Stimulated activated CD4-positive, alpha-beta T cell treated with anti-CD3 and anti-CD28 coated beads, Interleukin-4, amount 100 ng/mL, for 1 hour (primary cell): ENCODE measurements at regions not wholly inside any gene's neighbourhood (a gene's known extent, or its start where the extent isn't known, plus 50 kb on each side); places are given as distances from the start of the nearest gene placed in this dataset.
"Not testable (repeated sequence)": the region's sequence is repeated elsewhere in the genome, so short reads cannot be mapped to it uniquely, and the experiment has no call there.

Experiments
- DNase-seq: peaks from one replicate; pipeline ENCODE4 v3.0.0-alpha.2; 2020

DNA sequence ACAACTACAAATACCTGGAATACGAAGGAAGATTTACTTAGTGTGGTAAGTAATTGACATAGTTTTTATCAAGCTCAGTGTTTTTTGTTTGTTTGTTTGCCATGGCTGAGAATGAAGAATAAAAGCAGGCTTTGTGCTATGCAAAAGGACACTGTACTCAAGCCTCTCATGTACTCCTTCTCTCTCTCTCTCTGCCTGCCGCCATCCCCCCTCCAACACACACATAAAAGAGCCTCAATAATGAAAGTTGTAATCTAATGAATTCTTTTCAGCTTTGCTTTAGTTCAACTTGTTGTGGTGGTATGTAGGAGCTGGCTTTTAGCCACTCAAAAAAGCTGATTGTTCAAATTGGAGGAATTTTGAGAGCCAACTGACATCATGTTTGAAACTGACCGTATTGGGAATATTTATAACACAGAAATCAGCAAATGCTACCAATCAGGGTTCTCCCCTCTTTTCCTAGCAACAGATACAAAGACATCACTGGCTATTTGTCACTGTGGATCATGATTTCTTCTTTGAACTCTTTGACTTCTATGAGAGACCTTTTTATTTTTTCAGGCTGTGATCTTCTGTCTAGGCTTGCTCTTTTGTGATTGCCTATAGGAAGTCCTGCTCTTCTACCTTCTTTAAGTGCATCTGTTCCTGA is 1148.8 kb downstream of the RAPGEF2 start:
- DNase-seq = no peak

DNA sequence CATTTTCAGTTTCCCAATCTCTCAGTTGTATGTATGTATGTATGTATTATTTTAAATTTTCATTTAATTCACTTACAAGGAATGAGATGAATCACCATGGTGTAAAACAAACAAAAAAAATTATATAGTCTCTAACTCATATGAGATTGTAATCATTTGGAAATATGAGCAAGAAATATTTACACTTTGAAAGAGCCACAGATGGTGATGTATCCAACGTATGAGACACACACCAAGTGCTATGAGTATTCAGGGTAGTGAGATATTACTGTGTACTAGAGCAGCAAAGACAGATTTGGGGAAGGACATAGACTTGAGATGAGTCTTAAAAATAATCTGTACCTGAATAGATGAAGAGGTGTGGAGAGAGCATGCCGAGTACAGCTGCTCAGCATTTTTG is 1154.4 kb downstream of the RAPGEF2 start:
- DNase-seq = no peak

DNA sequence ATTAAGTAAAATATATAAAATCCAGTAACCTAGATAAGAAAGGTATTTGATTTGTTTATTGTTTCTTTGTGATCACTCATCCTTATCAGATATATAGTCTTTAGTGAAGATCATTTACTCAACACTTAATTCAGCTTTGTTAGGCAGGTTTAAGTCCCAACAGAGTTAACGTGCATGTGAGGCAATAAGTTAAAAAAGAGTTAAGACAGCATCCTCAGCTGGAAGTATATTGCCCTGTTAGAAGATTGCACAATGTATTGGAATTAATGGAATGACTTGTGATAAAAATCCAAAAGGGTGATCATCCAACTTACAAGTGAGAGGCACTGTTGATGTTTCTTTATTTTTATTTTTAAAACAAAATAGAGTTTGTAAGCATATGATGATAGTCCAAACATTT is 1162.1 kb downstream of the RAPGEF2 start:
- DNase-seq = no peak

DNA sequence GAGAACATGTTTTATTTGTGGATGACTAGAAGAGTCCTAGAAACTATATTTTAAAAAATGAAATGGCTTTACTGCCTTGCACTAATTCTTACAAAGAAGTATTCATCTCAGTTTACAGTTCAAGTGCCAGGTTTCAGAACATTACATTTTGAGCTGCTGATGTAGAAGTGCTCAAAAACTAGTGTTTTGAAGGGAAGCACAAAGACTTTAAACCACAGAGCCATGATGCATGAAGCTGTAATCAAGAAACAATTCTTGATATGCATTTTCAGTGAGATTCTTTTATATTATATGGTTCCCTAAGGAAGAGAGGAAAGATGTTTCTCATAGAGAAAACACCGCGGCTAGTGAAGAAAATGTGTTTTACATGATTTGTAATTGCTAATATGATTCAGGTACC is 1163.0 kb downstream of the RAPGEF2 start:
- no peak for DNase-seq

DNA sequence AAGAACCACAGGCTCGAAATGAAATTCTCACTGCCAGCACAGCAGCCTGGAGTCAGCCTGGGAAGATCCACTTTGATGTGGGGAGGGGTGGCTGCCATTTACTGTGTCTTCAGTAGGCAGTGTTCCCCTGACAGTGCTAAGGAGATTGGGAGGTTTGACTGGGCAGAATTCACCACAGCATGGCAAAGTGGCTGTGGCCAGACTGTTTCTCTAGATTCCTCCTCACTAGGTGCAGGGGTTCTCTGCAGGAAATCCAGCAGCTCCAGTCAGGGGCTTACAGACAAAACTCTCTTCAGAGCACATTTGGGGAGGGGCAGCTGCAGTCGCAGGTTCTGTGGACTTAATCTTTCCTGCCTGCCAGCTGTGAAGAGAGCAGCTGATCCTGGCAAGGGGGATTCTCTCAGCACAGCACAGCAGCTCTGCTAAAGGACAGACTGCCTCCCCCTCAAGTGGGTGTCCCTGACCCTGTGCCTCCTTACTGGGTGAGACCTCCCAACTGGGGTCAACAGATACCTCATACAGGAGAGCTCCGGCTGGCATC is 1174.0 kb downstream of the RAPGEF2 start:
- DNase-seq = no peak

DNA sequence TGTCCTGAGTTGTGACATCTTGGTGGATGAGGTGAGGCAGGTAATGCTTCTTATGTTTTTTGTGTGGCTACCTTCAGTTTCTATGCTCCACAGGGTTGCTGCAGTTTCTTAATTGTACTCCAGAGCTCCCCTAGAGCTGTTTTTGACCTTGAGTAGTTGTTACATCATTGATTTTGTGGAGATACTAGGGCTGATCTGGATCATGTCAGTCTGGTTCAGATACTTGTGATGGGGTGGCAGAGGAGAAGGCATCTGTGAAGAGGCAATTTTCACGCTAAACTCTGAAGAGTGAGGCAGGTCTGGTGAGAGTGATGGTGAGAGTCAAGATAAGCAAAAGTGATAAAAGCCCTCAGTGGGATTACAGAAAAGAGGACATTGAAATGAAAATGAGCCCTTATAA is 1180.2 kb downstream of the RAPGEF2 start:
- no peak for DNase-seq

DNA sequence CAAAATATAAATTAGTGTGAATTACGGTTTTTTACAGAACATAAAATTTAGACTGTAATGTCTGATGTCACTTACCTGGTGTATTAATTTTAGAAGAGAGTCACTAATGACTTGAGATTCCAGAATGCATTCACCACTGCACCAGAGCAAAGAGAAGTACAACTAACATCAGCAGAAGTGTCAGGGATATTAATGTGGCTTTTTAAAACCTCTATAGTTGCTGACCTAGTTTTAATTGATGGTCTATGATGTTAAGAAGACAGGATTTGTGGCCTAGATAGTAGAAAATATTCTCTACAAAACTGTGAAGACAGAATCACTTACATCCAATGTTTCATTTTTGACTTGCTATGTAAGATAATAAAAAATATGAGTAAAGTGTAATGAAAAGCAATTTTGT is 1181.6 kb downstream of the RAPGEF2 start:
- DNase-seq = no peak

DNA sequence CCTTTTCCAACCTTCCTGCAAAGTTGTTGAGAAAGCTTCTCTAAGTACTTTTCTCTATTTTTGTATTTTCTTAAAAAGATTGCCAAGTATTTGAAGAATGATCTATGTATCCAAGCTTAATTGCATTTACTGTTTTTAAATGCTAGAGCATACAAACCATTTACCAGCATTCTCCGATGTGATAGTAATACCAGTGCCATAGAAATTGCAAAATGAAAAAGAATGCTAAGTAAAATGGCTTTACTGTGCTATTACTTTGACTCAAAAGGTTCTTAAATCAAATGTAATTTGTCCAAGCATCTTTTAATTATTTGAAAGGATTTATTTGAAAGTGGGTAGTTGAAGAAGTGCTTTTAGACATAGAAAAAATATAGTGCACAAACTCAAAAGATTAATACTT is 1183.2 kb downstream of the RAPGEF2 start:
- DNase-seq = no peak

DNA sequence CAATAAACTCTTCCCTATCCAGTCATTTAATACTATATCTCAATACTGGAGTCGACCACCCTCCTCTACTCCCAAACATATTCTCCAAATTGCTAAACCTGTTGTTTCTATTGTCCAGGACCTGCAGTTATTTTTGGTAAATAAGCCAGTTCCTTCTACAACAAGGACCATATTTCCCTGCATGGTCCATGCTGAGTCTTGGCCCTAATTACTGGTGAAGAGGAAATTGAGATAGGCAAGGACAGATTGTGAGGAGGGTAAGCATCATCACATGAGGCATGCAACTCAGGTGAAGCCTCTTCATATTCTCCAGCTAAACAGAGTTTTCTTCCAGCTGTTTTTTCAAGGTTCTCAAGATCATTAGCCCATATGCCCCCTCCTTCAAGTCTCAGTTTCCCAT is 1193.6 kb downstream of the RAPGEF2 start:
- DNase-seq = no peak

DNA sequence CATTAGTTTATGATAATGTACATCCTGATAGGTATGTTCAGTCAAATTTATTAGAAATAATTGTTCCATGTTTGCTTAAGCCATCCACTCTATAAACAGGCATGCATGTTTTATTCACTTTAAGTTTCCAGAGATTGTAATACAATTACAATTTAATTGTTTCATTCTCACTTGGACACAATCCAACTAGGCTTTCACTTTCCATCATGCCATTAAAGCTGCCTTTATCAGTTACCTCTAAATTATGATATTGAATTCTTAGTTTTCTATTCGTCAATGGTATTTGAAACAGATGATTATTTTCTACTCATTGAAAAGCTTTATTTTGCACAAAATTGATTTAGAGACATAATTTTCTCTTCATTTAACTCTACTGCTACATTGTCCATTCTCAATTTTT is 1196.3 kb downstream of the RAPGEF2 start:
- DNase-seq = no peak

DNA sequence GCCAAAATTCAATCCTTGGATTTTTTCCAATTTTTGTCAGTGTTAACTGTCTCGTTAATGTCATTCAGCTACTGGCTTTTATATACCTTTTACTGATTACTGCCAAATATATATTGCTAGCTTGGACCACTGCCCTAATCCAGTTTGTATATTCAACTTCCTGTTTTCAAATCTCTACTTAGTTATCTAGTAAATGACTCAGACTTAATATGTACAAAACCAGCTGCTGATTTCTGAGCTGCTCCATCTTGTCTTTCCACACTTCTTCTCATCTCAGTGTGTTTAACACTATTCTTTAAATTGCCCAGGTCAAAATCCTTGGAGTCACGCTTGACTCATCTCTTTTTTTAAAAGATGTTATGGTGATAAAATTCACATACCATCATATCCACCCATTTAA is 1196.7 kb downstream of the RAPGEF2 start:
- no peak for DNase-seq

DNA sequence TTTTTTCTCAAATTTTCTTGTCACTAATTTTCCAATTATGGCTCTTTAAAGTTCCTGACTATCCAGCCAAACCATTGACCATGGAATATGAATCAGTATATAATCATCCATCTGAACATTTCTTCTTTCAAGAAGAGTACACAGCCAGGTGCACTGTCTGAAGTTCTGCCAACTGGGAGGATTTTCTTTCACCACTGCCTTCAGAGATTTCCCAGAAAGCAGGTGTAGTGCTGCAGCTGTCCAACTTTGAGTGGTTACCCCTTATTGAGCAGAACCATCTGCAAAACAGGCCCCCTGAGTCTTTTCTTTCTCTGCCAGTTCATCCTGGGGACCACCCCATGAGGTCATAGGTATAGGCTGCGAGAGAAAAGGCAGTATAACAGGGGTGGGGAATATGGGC is 1213.2 kb downstream of the RAPGEF2 start:
- no peak for DNase-seq

DNA sequence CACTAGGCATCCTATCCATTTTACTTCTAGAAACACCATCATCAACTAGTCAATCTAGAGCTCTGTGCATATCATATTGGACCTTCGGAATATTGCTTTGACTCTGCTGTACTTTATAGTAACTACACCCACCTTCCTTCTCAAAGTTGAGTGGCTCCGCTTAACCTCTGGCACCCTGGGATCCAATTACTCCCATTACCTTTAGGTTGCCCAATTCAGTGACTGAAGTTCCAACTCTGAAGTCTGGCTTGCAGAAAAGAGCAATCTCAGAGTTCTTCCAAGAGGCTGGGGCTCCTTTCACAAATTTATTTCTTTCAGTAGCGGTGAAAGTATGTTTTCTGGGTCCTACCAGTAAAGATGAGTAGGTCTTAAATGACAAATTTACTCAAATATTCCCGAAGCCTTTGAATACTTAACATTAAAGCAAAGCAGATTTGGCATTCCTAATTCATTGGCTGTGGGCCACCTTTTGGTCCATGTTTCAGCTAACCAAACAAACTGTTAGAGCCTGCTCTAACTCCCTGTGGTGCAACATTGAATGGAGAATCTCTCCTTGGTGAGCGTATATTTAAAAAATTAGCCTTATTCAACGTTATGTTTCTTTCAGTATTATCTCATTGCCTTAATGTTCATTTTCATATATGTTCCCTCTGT is 1215.8 kb downstream of the RAPGEF2 start:
- no peak for DNase-seq

DNA sequence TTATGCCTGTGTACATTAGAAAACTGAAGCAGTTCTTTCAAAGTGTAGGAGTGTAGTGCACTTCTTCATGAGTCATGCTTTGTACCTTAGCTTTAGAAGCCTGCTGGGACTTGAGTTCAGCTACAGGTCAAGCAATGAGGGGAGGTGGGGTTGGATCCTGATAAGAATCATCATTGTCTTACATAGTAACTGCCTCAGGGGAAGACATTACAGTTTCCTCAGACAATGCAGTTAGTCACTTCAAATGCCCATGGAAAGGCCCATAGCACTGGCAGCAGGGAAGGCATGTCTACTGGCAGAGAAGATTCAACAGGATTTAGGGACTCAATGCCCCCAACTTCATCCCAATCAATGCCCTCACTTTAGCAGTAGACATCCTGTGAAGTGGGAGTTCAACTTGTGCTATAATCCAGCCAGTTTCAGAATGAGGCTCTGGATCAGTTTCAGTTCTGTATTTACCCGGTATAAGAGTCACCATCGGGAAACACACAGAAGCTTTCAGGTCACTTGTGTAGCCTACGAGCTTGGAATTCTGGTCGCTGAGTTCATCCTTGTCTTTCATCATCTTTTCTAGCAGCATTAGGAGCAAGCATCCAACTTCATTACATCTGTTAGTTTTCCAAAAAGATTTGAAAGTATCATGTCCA is 1216.5 kb downstream of the RAPGEF2 start:
- no peak for DNase-seq

DNA sequence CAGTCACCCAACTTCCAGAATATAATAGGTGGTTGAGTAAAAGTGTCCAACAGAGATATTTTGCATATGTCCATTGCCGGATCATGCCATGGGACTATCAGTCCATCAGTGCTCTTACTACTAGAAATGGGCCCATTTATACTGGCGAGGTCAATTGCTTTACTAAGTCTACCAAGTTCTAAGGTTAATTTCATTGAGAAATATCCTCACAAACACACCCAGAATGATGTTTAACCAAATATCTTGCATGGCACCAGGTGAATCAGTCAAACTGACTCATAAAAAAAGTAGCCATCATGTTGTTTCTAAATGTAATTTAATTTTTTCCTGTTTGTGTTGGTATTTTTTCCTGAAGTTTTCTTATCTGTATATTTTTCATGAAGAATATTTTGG is 1217.0 kb downstream of the RAPGEF2 start:
- no peak for DNase-seq

DNA sequence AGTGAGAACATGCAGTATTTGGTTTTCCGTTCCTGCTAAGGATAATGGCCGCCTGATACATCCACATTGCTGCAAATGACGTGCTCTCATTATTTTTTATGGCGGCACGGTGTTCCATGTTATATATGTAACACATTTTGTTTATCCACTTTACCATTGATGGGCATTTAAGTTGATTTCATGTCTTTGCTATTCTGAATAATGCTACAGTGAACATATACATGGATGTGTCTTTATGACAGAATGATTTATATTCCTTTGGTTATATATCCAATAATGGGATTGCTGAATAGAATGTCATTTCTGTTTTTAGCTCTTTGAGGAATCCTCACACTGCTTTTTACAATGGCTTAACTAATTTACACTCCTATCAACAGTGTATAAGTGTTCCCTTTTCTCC is 1223.2 kb downstream of the RAPGEF2 start:
- no peak for DNase-seq

DNA sequence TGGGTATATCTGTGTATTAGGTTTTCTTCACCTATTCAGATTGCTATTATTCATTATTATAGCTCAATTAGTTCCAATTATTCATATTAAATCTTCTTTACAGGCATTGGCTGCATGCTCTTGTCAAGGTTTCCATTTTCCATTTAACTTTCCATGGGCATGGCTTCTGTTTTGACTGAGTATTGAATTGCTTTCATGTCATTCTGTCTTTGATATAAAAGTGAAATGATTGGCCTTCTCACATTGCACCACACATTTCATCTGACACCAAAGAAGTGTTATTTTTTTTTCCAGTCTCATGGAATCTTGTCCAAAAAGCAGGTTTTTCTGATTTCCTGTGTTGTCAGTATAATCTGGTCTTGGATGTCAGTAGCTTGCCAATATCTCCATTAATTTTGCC is 1244.3 kb downstream of the RAPGEF2 start:
- no peak for DNase-seq

DNA sequence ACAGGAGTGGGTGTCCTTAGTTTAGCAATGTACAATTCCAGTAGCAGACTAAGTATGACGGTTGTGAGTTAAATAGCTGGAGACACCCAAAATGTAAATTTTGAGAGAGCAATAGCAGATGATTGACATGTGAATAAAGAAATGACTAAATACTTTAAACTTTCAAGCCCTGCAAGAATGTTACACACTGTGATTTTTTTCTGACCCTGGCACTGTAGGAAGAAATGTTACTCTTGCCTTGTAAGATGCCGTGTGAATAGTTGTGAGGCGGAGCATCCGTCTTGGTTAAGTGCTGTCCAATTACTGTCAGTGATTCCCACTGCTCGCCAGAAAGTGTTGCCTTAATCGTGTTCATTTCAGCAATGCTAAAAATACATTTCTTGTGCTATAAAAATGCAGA is 1248.1 kb downstream of the RAPGEF2 start:
- DNase-seq = no peak

DNA sequence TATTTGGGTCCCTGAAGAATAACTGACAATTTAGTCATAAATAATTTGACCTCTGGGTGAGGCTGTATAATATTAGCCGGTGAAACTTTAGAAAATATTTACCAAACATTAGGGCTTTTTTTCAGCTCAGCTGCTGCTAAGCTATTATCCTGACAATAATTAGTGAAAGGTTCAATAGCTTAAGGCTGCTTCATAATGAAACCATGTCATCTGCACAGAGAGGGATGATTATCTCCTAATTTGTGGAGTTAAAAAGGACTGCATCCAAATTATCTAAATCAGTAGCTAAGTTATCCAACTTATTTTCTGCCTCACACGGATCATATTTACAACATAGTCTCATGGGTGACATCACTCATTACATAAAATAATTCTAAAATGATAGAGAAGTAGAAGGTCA is 1249.8 kb downstream of the RAPGEF2 start:
- DNase-seq = no peak

DNA sequence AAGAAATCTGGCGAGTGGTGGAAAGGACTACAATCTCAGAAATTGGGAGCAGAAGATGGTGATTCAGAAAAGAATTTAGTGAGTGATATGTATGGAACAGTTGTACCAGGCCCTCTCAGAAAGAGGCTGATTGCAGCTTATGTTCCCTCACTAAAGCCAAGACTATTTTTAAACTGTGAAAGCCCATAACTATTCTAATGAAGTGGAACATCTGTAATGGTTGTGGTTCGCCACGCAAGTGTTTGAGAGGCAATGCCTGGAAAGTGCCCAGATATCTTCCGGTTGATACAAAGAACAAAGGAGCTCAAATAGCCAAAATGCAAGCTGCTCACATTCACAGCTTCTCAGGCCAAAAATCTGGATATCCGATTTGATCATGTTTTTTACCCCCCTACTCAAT is 1250.7 kb downstream of the RAPGEF2 start:
- no peak for DNase-seq

DNA sequence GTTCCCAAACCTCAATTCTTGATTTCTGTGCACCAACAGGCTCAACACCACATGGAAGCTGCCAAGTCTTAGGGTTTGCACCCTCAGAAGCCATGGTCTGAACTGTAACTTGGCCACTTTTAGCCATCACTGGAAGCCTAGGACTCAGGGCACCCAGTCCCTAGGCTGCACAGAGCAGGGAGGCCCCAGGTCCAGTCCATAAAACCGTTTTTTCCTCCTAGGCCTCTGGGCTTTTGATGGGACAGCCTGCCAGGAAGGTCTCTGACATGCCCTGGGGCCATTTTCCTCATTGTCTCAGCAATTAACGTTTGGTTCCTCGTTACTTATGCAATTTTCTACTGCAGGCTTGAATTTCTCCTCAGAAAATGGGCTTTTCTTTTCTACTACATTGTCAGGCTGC is 1259.6 kb downstream of the RAPGEF2 start:
- DNase-seq = no peak

DNA sequence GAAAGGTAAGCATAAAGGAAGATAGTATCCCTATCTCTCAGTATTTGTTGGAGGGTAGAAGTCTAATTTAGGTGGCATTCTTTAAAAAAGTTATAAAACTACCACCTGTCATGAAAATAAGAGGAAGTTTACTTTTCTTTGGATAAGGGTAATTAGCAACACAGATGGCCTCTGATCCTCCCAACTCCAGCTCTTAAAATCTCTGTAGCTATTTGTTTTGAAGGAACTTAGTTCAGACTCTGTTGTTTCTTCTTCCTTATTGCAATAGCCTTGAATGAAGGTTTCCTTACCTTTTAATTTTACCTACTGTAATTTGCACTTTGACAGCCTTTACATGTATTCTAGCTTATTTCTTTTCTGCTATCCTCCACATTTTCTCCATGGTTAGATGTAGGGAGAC is 1261.3 kb downstream of the RAPGEF2 start:
- no peak for DNase-seq

DNA sequence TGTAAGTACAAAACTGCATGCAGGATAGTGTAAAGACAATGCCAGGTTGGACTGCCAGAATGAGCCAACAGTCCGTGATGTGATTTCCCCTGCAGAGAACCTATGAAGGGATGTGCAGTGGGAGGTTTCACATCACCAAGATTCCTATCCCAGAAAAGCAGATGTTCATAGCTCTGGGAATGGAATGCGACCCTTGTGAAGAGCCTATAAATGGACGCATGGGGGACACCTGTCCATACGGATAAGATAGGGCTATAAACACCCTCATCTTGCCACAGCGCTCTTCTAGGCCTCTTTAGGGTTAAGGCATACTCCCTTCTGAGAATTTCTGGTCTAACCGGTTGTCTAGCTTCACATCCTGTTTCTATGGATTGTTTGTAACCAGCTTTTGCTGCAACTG is 1261.8 kb downstream of the RAPGEF2 start:
- DNase-seq = not testable (repeated sequence)

DNA sequence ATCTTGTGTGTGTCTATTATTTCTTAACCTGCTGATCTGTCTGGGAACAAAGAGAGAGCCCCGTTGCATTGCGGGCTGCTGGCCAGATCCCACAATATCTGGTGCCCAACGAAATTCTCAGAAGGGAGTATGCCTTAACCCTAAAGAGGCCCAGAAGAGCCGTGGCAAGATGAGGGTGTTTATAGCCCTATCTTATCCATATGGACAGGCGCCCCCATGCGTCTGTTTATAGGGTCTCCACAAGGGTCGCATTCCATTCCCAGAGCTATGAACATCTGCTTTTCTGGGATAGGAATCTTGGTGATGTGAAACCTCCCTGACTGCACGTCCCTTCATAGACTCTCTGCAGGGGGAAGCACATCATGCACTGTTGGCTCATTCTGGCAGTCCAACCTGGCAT is 1262.5 kb downstream of the RAPGEF2 start:
- not testable (repeated sequence) for DNase-seq
